Endodermal cell (in vitro differentiated cells): ENCODE measurements at regions not wholly inside any gene's neighbourhood (a gene's known extent, or its start where the extent isn't known, plus 50 kb on each side); places are given as distances from the start of the nearest gene placed in this dataset.

Experiments used
- DNase-seq: peaks from one replicate; pipeline ENCODE4 v3.0.0-alpha.2; 2017
- H3K27ac ChIP-seq: 2 replicates; pipeline ENCODE4 v1.5.1; 2013; ENCODE audit warnings: mild to moderate bottlenecking, low read depth, low read length, moderate library complexity
- H3K27me3 ChIP-seq: 2 replicates; pipeline ENCODE4 v1.6.1; 2013; ENCODE audit warnings: mild to moderate bottlenecking, low read length, moderate library complexity; ENCODE audit not compliant: insufficient read depth, control insufficient read depth, poor library complexity, severe bottlenecking
- H3K36me3 ChIP-seq: 2 replicates; pipeline ENCODE4 v1.7.0; 2013; ENCODE audit warnings: mild to moderate bottlenecking, low read length, moderate library complexity; ENCODE audit not compliant: control insufficient read depth, insufficient read depth
- H3K4me1 ChIP-seq: one replicate; pipeline ENCODE4 v1.7.0; 2013; ENCODE audit warnings: low read length; ENCODE audit not compliant: control insufficient read depth, insufficient read depth
- H3K4me3 ChIP-seq: 2 replicates; pipeline ENCODE4 v1.5.1; 2013; ENCODE audit warnings: mild to moderate bottlenecking, low read length, moderate library complexity
- H3K9ac ChIP-seq: 2 replicates; pipeline ENCODE4 v1.6.1; 2013; ENCODE audit warnings: mild to moderate bottlenecking, low read length, moderate library complexity; ENCODE audit not compliant: poor library complexity, severe bottlenecking; ENCODE audit errors: extremely low read depth
- H3K9me3 ChIP-seq: 2 replicates; pipeline ENCODE4 v1.6.1; 2013; ENCODE audit warnings: mild to moderate bottlenecking, low read length, moderate library complexity; ENCODE audit not compliant: control insufficient read depth
- H3K27ac Mint-ChIP-seq: 2 replicates; pipeline ENCODE4 v1.8.0; 2020; ENCODE audit warnings: mixed read lengths
- H3K27me3 Mint-ChIP-seq: 2 replicates; pipeline ENCODE4 v1.8.0; 2021; ENCODE audit warnings: mild to moderate bottlenecking, mixed read lengths; ENCODE audit not compliant: insufficient read depth
- H3K36me3 Mint-ChIP-seq: 2 replicates; pipeline ENCODE4 v1.8.0; 2020; ENCODE audit warnings: low read depth, mixed read lengths
- H3K4me1 Mint-ChIP-seq: 2 replicates; pipeline ENCODE4 v1.8.0; 2020; ENCODE audit warnings: mixed read lengths
- H3K4me3 Mint-ChIP-seq: 2 replicates; pipeline ENCODE4 v1.8.0; 2020; ENCODE audit warnings: mild to moderate bottlenecking, moderate library complexity, mixed read lengths
- H3K9me3 Mint-ChIP-seq: 2 replicates; pipeline ENCODE4 v1.8.0; 2020; ENCODE audit warnings: mild to moderate bottlenecking, mixed read lengths
- CTCF ChIP-seq: fragments of 200-600 bp; sonication (generic); conservative IDR thresholded peaks from 2 replicates; pipeline ENCODE4 v1.5.0; 2021; ENCODE audit warnings: antibody characterized with exemption, mild to moderate bottlenecking
- WGBS, 2 experiments: methylation state at CpG; one replicate each; pipeline versions ENCODE4 v1.1.5 to v1.1.7; 2013; ENCODE audit warnings: missing lambda C conversion rate in 2 of 2, mixed read lengths in 1 of 2; ENCODE audit not compliant: insufficient coverage in 1 of 2, insufficient read length in 1 of 2; 5-methylcytosine and 5-hydroxymethylcytosine counted together

DNA sequence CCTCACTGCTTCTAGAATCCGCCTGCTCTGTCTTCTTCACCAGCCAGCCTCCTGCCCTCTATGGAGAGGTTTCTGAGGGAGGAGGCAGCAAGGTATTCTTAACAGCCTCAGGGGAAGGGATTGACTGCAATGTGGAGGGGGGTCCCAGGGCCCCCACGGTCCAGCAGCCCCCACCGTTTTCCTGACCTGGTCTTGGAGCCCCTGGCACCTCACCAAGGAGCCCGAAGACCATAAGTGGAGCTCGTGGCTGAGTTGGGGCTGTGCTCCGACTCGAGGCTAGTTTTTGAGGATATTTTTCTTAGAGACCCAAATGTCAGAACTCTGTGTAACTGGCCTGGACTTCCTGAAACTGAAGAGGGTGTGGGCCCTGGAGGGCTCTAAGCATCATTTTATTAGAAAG lies 590.0 kb downstream of the BRD1 start:
- H3K27ac Mint-ChIP-seq: no peak overlapping the region
- Histone ChIP-seq H3K36me3 (no peaks in the 10 kb centered on the region), H3K27ac (no peak overlapping the region), H3K9me3 (no peaks in the 10 kb centered on the region), H3K9ac (no peak overlapping the region), H3K27me3 (no peaks in the 10 kb centered on the region), H3K4me1 (peaks cover 12% of the 10 kb centered on the region), H3K4me3 (no peak overlapping the region)
- H3K9me3 Mint-ChIP-seq: no peaks in the 10 kb centered on the region
- 69 to 70% methylated on average over 4 to 6 of the region's 7 CpGs for WGBS, 2 experiments
- no peak for DNase-seq
- peaks cover 11% of the 10 kb centered on the region for H3K4me1 Mint-ChIP-seq
- no peak overlapping the region for H3K4me3 Mint-ChIP-seq
- no peaks in the 10 kb centered on the region for H3K27me3 Mint-ChIP-seq
- no peaks in the 10 kb centered on the region for H3K36me3 Mint-ChIP-seq
- no peak for TF ChIP-seq CTCF

- 79 to 100% methylated on average over 1 to 3 of the region's 3 CpGs for WGBS, 2 experiments
- no peak for DNase-seq
- no peak for TF ChIP-seq CTCF
- Mint-ChIP-seq H3K36me3 (no peaks in the 10 kb centered on the region), H3K4me3 (no peak overlapping the region), H3K9me3 (no peaks in the 10 kb centered on the region), H3K27me3 (no peaks in the 10 kb centered on the region), H3K4me1 (peaks cover 11% of the 10 kb centered on the region), H3K27ac (no peak overlapping the region)
- H3K9ac ChIP-seq: no peak overlapping the region
- H3K9me3 ChIP-seq: no peaks in the 10 kb centered on the region
- no peak overlapping the region for H3K27ac ChIP-seq
- H3K4me1 ChIP-seq: peaks cover 12% of the 10 kb centered on the region
- H3K36me3 ChIP-seq: no peaks in the 10 kb centered on the region
- no peaks in the 10 kb centered on the region for H3K27me3 ChIP-seq
- no peak overlapping the region for H3K4me3 ChIP-seq
Observed at GRCh38 chr22:49237279-49237678, 590.4 kb downstream of the BRD1 start.

DNA sequence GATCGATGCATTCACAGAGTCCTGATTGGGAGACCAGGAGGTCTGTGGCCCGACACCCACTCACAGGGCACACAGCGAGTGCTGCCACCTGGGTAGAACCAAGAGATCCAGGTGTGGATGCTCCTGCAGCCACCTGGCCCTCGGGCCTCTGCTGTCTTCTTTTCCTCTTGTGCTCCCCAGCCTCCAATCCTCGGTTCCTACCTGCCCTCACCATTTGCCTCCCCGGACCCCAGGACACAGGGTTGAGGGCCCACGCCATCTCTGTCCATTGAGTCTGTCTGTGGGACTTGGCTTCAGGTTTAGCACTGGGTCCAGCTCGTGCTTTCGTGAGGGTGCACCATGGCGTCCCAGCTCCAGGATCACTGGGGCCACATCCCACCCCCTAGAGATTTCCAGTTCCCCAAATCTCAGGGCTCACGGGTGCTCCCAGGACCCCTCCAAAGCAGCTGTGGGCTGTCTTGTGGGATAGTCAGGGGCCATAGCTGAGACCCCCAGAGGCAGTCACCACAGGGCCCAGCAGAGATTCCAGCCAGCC lies 591.1 kb downstream of the BRD1 start:
- no peak for TF ChIP-seq CTCF
- H3K4me3 ChIP-seq: no peak overlapping the region
- H3K4me1 ChIP-seq: peaks cover 12% of the 10 kb centered on the region
- H3K27ac ChIP-seq: no peak overlapping the region
- Mint-ChIP-seq H3K4me1 (peaks cover 11% of the 10 kb centered on the region), H3K4me3 (no peak overlapping the region), H3K9me3 (no peaks in the 10 kb centered on the region), H3K27ac (no peak overlapping the region), H3K36me3 (no peaks in the 10 kb centered on the region), H3K27me3 (no peaks in the 10 kb centered on the region)
- H3K9me3 ChIP-seq: no peaks in the 10 kb centered on the region
- no peaks in the 10 kb centered on the region for H3K36me3 ChIP-seq
- DNase-seq: no peak
- H3K27me3 ChIP-seq: no peaks in the 10 kb centered on the region
- H3K9ac ChIP-seq: no peak overlapping the region
- WGBS, 2 experiments: 93 to 95% methylated on average over 5 to 11 of the region's 11 CpGs
